GM18498 (cell line): ENCODE measurements at regions not wholly inside any gene's neighbourhood (a gene's known extent, or its start where the extent isn't known, plus 50 kb on each side); places are given as distances from the start of the nearest gene placed in this dataset.
"Not testable (repeated sequence)": the region's sequence is repeated elsewhere in the genome, so short reads cannot be mapped to it uniquely, and the experiment has no call there.

ENCODE experiments used
- ATAC-seq: cut with Tn5 transposase; IDR thresholded peaks from one replicate; pipeline ENCODE4 v1.9.1; 2021; ENCODE audit warnings: mild to moderate bottlenecking, moderate library complexity; ENCODE audit not compliant: unreplicated experiment

DNA sequence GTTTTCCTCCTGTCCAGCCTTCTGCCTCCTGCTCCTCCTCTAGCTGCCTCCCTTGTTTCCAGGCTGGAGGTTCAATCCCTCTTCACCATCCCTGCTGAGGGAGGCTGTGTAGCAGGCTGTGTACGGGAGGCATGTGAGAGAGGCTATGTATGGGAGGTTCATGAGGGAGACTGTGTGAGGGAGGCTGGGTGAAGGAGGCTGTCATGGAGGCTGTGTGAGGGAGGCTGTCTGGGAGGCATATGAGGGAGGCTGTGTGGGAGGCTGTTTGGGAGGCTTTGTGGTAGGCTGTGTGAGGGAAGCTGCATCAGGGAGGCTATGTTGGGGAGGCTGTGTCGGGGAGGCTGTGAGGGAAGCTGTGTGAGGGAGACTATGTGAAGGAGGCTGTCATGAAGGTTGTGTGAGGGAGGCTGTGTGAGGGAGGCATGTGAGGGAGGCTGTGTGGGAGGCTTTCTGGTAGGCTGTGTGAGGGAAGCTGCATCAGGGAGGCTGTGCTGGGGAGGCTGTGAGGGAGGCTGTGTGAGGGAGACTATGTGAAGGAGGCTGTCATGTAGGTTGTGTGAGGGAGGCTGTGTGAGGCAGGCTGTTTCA is 123.7 kb upstream of the RNF32 start:
- no peak for ATAC-seq

- no peak for ATAC-seq
Observed at GRCh38 chr7:156515911-156516790, 124.4 kb upstream of the RNF32 start.

- no peak for ATAC-seq
Observed at GRCh38 chr7:156514851-156515250, 125.7 kb upstream of the RNF32 start.

GRCh38 chr7:156511426-156511825 is 129.1 kb upstream of the RNF32 start:
- ATAC-seq, result no peak

- no peak for ATAC-seq
Observed at GRCh38 chr7:156510966-156511365, 129.6 kb upstream of the RNF32 start.

- ATAC-seq, result no peak
Observed at GRCh38 chr7:156509216-156509615, 131.4 kb upstream of the RNF32 start.

DNA sequence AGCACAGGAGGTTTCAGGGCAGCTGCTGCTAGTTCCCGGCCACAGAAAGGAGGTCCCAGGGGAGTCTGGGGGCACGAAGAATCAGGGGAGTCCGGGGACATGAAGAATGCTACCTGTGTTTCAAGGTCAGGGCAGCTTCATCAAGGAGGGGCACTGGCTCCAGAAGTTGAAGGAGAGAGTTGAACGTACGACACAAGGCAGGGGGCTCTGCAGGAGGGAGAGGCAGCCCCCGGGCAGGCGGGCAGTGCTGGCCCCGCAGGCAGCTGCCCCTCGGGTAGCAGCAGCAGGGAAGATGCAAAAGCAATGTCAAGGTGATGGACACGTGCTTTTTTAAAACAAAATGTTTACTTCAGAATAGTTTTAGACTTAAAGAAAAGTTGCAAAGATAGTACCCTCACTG is 134.7 kb upstream of the RNF32 start:
- no peak for ATAC-seq

GRCh38 chr7:156504687-156505545 is 135.7 kb upstream of the RNF32 start:
- no peak for ATAC-seq

DNA sequence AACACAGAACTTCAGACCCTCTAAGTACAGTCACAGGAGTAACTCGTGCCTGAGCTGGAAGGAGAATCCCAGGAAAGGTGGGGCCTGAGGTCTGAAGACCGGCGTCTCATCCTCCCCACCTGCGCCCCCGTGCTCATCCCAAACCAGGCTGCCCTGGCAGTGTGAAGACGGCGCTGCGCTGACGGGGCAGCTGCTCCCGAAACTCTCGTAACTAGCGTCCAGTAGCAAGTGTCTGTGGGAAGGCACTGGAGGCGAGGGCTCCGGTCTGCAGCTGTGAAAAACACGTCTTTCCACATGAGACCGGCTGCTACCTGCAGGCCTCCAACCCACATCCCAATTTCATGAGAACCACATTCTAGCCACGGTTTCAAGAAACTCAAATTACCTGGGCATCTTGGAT is 136.6 kb upstream of the RNF32 start:
- ATAC-seq, result no peak

DNA sequence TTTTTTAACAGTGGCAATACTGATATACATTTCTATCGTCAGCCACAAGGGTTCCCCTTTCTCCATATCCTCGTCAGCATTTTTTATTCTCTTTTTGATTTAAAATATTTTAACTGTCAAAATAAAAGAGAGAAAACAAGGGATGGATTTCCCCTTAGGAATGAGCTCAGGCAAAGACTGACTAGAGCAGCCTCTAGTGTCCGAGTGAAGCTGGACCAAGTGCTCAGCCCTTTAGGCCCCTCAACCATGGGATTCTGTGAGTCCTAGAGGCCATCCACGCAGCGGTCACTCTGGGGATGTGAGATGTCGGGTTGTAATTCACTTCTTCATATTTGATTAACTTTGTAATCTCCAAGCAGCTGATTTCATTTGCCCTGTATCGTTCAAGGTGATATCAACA is 137.4 kb upstream of the RNF32 start:
- ATAC-seq, result no peak

DNA sequence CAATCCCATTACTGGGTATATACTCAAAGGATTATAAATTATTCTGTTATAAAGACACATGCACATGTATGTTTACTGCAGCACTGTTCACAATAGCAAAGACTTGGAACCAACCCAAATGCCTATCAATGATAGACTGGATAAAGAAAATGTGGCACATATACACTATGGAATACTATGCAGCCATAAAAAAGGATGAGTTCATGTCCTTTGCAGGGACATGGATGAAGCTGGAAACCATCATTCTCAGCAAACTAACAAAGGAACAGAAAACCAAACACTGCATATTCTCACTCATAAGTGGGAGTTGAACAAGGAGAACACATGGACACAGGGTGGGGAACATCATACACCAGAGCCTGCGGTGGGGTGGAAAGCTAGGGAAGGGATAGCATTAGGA is 138.8 kb upstream of the RNF32 start:
- ATAC-seq, result not testable (repeated sequence)

DNA sequence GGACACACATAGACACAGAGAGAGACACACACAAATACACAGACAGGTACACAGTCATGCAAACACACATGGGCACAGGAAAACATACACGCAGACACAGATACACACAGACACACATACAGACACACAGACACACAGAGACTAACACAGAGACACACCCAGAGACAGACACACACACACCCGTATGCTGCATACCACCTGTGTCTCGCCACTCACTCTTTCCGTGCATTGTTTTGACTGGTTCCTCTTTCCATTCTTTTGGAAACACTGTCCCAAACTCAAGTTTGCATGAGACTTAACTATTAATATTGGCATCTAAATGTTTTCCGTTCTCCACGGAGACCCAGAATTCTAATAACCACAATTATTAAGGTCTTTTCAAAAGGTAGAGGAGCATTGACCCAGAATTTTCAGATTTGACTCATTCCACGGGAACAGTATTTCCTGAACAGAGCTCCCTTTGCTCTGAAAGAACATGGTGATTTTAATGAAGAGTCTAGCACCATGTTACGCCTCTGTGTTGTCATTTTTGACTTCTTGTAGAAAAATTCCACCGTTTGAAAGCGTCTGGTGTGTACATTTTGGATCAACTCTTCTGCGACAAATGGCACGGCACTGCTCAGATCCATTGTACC is 141.2 kb upstream of the RNF32 start:
- ATAC-seq, result no peak

DNA sequence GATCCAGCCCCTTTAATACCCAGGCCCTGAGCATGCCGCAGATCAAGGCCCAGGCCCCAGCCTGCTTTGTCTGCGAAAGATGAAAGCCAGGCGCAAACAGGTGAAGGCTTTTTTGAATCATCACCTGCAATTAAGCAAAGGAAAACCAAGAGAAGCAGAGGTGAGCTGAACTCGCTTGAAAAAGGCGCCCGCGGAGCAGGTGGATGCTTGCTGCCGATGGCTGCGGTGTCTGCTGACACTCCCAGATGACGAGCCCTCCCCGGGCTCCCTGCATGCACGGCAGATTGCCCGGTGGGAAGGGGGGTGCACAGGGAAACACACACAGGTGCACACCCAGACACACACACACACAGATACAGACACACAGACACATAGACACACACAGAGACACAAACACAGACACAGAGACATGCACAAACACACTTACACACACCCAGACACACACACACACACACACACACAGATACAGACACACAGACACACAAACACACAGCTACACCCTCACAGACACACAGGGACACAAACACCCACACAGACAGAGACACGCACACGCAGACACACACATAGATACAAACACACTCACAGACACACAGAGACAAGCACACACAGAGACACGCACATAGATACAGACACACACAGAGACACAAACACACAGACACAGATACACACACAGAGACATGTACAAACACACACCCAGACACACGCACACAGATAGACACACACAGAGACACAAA is 142.6 kb upstream of the RNF32 start:
- ATAC-seq, result no peak

GRCh38 chr7:156496865-156497264 is 143.7 kb upstream of the RNF32 start:
- no peak for ATAC-seq

- no peak for ATAC-seq
Observed at GRCh38 chr7:156496363-156496769, 144.2 kb upstream of the RNF32 start.

GRCh38 chr7:156494960-156495359 is 145.6 kb upstream of the RNF32 start:
- ATAC-seq, result no peak

- no peak for ATAC-seq
Observed at GRCh38 chr7:156493942-156494341, 146.6 kb upstream of the RNF32 start.

- no peak for ATAC-seq
Observed at GRCh38 chr7:156492170-156492569, 148.4 kb upstream of the RNF32 start.

DNA sequence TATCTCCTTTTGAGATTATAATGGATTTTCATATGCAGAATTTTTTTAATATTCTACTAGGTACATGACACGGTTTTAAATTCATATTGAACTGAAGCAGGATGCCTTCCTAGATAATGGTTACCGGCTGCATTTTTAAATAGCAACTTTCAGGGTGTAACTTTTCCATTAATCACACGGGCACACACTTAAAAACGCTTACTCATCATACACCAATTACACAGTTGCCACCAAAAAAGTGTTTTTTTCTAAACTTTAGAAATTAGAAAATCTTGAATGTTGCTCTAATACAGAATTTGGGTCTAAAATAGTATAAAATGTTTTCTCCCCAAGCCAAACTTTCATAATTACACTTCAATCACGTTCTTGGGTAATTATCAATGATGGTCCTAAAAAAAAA is 149.1 kb upstream of the RNF32 start:
- ATAC-seq, result no peak

DNA sequence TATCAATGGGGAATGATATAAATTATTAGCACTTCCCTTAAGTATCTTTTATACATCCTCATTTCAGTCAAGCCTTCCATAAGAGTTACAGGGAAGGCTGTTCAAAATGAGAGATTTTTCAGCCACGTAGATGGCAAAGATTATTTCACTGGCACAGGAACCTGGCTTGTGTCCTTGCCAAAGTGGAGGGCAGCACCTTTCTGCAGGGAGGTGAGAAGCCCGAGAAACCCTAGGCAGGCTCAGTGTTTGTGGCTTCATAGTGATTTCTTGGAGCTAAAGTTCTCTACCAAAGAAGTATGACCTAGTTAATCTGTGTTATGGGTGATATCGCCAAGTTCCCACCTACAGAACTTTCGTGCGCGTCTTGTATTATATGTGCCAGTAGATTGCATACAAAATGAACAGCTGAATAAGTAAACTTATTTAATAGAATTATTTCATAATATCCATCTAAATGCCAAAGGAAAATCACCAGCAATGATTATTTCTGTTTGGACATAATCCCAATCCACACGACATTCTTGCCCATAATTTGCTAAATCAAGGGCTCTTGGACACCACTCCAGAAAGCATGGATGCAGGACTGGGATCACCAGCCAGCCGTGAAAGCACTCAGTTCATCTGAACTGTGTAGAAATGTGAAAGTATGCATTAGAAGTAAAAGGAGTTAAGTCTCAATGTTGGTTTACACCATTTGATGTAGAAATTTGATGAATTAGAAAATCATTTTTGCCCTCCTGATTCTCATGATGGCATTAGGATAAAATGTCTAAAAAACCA is 150.4 kb upstream of the RNF32 start:
- no peak for ATAC-seq
